GM11168 (cell line): ENCODE measurements at regions not wholly inside any gene's neighbourhood (a gene's known extent, or its start where the extent isn't known, plus 50 kb on each side); places are given as distances from the start of the nearest gene placed in this dataset.

Experiments used
- in situ Hi-C: fragments of 300-500 bp; cut with MboI; formaldehyde crosslinking; loops from one replicate; pipeline ENCODE4 v1.12.0; 2022; ENCODE audit warnings: low sequenced_read_pairs; ENCODE audit not compliant: unreplicated experiment

DNA sequence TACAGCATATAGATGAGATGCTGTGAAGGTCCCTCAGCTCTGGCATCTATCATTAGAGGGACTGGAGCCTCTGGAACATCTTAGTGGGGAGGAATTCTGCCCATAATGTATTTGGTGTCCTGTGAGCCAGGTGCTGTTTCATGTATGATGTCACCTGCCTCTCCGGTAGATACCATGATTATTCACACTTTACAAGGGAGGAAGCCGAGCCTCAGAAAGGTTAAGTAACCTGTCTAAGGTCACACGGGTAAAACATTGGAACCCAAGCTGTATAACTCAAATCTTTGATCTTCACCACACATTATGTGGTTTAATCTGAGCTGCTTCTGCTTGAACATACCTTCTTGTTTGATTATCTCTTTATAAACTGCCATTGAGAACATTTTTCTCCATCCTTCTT, 442.8 kb downstream of the BCOR start:
- in situ Hi-C loops, result no loop called here

DNA sequence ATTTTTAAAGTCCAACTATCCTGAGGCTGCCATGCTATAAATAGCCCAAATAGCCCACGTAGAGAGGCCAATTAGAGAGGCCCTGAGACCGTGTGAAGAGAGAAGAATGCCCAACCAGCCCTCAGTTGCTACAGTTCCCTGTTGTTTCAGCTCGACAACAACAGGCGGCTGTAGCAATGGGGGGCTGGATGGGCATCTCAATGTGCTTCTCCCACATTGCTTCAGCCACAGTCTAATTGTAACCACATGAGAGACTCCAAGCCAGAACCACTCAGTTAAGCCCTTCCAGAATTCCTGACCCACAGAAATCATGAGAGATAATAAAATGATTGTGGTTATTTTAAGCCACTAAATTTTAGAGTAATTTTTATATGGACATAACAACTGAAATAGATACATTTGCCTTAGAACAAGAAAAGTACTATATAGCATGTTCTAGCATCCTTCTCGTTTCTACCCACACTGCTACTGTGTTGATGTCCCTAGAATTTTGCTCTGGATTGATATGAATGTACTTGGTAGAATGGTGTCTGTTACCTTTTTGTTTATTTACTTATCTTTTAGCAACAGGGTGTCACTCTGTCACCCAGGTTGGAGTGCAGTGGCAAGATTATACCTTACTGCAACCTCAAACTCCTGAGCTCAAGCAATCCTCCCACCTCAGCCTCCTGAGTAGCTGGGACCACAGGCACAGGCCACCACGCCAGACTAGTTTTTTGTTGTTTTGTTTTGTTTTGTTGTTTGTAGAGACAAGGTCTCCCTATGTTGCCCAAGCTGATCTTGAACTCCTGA, 436.4 kb downstream of the BCOR start:
- in situ Hi-C loops, result no loop called here

DNA sequence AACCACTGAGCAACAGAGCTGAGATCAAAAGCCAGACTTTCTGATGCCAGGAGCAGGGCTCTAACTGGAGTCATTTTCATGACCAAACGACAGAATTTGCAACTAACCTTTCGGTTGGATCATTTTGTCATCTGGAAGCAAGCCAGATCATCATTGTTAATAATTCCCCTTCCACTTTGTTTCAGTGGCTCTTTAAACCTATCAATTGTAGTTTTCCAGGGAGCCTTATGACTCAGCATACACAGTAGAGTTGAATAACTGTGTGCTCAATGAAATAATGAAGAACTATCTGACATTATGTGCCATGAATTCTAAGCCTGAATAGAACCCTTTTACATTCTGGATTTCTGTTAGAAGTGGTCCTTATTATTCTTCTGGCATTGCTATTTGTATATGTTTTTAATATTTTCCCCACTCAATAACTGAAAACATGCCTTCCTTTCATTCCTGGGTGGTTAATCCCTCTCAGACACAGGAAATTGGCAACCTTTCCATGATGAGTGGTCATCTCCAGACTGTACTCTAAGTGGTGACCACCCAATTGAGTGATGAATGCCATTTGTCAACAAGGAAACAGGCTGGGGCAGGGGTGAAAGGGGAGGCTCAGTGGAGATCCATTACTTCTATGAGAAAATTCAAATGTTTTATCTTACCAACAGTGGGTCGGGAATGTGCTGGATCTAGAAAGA, 431.8 kb downstream of the BCOR start:
- in situ Hi-C loops, result no loop called here

DNA sequence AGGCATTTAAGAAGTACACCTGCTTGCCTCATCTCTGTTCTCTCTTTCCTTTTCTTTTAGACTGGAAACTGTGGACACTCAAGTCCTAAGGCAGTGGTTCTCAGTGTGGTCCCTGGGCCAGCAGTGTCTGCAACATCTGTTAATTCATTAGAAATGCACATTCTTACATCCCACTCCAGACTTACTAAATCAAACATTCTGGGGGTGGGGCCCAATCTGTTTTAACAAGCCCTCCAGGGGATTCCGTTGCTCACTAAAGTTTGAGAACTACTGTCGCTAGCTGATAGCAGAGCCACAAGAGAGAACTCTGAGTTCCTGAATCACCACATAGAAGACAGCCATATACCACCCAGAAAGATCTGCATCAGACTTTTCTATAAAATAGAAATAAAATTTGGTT, 430.6 kb downstream of the BCOR start:
- in situ Hi-C loops, result no loop called here

DNA sequence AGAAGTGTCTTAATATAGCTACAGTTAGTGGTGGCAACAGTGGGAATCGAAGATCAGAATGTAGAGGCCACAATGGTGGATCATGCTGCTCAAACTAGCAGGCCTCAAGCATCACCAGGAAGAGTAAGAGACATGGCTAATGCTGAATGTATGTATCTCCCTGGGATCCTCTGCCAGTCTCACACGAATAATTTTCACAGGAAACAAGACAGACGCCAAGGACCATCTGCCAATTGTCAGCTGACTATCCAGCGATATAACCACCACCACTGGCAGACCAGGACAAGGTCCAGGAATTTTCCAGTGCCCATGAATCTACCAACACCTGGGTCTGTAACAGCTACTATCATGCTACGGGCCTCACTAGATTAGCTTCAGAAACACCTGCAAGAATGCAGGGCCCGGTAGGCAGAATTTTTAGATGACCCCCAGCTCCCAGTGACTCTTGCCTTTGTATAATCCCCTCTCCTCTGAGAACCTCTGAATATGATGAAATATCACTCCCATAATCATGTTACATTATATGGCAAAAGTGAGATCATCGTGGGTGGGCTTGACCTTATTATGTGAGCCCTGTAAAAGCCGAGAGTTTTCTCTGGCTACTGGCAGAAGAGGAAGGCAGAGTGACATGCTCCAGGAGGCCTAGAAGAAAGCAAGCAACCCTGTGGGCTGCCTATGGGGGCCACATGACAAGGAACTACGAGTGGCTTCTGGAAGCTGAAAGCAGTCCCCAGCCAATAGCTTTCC, 429.8 kb downstream of the BCOR start:
- in situ Hi-C loops, result no loop called here

DNA sequence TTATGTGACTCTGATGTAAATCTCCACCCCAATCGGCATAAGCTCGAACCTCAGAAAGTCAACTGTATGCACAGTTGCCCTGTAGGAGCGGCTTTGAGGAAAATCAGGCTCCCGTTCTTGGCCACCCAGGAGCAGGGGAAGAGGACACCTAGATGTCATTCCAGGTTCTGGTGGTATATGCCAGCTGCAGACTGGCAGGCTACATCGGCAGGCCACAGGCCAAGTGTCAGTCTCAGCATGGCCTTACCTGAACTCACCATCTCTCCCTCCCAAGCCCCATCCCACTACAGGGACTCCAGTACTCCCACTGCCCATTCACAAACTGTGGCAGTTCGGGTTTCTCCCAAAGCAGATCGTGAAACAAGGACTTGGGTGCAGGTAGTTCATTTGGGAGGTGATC, 428.1 kb downstream of the BCOR start:
- in situ Hi-C loops, result no loop called here

DNA sequence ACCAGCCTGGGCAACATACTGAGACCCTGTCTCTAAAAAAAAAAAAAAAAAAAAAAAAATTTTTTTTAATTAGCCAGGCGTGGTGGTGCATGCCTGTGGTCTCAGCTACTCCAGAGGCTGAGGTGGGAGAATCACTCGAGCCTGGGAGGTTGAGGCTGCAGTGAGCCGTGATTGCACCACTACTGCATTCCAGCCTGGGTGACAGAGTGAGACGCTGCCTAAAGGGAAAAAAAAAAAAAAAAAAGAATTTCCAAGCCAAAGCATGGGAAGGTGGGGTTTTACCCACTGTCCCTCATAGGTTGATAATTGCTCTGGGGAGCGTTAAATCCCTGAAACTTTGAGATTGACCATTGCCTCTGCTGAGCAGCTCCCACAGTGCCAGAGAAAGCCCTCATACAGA, 427.5 kb downstream of the BCOR start:
- in situ Hi-C loops, result no loop called here

DNA sequence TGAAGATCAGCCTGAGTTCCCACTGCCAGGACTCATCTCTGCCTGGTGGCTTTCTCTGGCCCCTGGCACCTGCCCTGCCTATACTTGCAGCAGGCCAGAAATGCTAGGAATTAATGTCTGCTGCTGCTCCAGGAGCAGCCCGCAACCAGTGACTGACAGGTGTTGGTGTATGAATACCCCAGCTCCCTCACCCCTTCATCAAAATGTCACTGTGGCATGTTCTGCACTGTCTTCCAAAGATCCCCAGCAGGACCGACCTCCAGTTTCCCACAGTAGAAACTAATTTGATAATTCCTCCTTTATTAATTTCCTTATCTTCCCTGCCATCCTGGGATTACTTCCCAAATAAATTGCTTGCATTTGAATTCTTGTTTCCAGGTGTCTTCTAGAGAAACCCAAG, 425.4 kb downstream of the BCOR start:
- in situ Hi-C loops, result no loop called here

DNA sequence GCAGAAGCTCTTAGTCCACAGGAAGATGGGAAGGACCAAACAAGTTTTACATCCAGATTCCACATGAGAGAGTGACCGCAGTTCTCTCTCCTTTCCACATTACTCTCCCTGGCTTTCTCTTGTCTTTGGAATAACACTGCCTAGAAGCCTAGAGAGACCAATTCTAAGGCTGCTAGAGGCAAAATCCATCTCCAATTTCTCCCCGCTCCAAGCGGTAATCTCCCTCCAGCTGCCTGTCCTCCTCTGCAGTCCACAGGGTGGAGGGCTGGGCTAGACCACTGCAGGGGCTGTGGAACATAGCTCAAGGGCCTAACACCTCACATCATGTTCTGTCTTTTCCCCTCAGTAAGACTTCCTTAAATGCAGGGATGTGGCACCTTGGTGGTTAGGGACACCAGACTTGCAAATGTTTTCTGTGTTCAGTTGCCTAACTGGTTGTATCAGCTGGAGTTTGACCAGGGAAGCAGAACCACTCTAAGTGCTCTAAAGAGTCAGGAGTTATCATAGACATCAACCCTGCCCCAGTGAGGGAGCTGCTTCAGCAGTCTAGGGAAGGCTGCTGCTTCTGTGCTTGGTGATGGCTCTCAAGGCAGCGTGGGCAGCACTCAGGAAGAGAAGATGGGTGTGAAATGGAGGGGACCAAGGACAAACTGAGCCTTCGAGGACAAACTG, 423.1 kb downstream of the BCOR start:
- in situ Hi-C loops, result no loop called here

DNA sequence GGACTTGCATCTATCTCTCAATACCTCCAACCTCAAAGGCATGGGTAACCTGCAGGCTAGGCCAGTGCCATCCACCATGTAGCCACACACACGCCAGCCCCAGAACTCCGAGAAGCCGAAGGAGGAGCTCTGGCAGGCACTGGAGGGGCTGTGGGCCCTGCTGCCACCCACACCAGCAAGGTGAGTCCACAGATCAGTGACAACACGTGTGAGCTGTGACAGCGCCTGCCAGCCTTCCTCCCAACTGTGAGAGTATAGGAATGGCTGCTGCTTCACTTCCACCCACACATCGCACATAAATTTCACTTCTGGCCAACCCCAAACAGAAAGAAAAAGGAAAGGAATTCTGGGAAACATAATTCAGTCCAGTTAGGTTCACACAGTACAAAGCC, 422.6 kb downstream of the BCOR start:
- in situ Hi-C loops, result no loop called here

DNA sequence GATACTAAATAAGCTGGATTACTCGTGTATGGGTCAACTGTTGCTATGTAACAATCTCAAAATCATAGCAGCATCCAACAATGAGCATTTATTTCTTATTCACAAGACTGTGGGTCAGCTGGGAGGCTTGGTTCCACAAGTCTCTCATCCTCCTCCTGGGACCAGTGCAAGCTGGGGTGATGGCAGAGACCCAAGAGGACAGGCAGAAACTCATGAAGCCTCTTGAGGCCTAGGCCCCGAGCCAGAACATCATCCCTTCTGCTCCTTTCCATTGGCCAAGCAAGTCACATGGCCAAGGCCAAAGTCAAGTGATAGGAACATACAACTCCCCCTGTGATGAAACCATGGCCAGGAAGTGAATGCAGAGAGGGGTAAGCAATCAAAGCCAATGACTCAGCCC, 422.1 kb downstream of the BCOR start:
- in situ Hi-C loops, result no loop called here

DNA sequence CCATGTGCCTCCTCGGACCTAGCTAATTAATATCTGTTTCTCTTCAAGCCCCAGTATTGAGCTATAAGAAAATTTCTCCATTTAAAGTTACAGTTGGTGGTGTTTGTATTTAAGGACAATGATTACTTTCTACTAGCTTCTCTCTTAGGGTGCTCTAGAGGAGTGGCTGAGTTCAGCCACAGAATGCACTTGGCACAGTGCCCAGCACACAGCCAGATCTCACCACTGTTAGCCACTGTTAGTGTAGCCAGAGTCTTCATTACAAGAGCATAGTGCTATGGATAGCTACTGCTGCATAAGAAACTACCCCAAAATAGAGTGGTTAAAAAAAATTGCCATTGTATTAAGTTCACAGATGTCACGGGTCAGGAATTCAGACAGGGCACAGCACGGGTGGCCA, 421.3 kb downstream of the BCOR start:
- in situ Hi-C loops, result no loop called here

DNA sequence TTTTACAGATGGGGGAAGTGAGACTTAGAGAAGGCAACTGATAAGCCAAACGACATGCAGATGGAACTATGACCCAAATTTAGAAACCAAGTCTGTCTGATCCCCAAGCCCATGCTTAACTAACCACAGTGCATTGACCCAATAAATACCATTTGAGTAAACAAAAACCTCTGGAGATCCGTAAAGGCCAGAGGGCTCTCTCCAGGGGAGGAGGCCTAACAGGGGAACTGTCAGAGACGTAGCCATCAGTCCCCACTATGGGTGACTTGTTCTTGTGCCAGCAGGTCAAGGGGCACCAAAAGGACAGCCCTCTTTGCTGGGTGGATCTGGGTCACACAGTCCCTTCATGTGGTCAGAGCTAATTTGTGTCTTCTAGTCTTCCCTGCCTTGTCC, 420.2 kb downstream of the BCOR start:
- in situ Hi-C loops, result no loop called here

DNA sequence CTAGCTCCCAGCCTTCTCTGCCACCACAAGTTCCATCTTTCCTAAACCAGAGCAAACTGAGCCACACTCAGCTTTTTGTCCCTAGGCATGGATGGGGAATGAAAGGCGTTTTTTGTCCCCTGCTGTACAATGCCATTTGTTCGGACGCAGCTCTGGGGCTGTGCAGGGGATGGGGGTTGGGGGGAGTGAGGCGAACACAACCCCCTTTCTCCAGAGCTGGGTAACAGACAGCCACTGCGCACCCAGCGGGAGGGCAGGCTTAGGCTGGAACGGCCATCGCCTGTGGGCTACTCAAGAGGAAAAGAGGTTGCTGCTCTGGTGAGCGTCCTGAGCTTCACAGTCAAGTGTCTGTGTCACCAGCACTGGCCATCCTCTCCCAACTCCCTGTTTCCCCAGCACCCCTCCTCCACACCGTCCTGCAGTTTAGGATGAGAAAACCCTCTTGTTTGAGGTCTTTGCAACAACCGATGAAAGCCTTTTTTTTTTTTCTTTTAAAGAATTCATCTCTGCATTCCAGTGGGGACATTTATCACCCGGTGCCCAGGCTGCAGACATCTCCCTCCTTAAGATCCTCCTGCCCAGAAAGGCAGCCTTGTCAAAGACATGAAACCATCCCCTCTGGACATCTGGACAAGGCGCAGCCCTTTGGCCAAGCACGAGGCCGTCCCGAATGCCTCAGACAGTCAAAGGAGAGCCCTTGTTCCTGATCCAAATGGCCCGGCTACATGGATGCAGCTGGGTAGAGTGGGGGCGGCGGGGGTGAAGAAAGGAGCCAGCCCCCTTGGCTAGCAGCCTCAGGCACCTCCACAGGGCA, 419.6 kb downstream of the BCOR start:
- in situ Hi-C loops, result no loop called here

DNA sequence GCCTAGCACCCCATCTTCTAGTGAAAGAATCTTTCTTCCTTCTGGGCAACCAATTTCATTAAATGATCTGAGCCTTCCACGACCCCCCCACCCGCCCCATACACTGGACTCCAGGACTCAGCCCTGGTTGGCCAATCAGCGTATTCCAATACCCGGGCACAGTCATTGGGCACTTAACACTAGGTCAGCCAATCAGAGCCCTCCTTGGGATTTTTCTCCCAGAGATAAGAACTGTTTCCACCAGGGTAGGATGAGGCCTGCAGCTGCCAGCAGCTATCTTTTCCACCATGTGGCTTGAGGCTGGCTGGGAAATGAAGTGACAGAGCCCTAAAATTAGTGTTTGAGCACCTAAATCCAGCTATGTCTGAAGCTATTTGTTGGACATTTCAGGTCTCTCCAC, 418.8 kb downstream of the BCOR start:
- in situ Hi-C loops, result no loop called here

DNA sequence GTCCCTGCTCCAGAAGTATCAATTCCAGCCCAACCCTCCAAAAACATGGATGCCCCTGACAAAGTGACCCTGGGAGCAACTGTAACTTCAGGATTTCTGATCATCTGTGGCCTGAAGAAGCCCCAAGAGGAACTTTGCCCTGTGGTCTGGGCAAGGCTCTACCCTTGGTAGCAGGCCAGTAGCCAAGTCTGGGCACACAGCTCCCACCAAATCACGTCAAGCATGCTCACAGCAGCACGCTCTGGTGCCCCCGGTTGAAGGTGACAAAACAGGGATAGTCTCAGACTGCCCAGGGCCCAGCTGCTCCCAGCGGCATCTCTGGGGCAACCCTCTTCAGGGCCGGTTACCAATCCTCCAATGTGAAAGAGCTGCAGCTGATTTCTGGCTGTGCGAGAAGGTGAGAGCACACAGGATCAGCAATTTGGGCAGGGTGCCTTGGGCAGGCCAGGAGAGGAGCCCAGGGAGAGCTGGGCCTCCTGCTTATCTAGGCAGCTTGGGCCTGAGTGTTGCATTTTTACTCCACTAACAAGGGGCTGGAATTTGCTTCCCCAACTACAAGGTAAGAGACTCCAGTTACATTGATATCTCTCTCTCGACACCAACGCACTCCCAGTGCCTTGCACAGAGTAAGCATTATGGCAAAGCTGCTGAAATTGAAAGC, 418.1 kb downstream of the BCOR start:
- in situ Hi-C loops, result no loop called here

DNA sequence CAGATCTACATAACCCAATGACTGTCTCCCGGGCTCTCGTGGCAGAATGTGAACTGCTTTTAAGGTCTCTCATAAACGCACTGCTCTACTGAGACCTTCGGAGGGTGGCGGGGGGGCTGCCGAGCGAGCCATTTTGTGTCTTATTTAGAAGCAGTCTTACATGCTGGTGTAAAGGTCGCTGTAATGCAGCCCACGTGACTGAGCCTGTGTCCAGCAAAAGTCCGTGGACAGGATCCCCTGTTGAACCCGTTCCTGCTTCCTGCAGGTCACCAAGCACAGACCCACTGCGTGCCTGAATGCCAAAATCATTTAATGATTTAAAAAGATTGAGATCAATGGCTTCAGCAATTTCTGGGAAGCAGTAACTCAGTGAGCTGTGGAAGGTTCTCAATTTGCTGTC, 415.9 kb downstream of the BCOR start:
- in situ Hi-C loops, result no loop called here

DNA sequence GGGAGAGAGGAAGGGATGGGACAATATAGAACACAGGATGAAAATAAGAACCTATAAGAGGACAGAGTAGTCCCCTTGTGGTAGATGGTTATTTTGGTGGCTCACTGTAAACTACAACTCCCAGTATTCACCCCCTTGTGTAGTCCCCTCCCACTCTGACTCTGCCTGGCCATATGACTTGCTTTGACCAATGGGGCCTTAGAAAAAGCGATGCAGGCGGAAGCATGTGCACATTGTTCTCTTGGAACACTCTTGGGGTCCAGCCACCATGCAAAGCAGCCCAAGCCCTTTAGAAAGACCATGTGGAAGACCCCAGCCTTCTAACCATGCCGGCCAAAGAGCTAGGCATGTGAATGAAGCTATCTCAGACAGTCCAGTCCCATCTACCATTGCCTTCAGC, 415.0 kb downstream of the BCOR start:
- in situ Hi-C loops, result no loop called here

DNA sequence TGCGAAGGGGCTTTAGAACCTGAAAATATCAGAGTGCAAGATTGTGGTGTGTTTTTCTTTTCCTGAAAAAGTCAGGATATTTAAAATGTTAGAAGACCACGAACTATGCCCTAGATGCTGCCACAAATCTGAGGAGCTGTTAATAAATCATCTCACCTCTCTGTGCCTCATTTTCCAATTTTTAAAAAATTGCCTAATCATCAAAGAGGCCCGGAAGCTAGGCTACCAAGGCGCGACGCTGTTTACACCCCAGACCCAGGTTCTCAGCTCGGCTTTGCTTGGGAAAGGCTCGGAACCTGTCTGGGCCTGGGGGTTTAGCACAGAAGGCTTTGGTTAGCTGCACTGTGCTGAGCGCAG, 409.6 kb downstream of the BCOR start:
- in situ Hi-C loops, result no loop called here
